ENCODE measurements at regions not wholly inside any gene's neighbourhood (a gene's known extent, or its start where the extent isn't known, plus 50 kb on each side); places are given as distances from the start of the nearest gene placed in this dataset.

- TF ChIP-seq CTCF (IDR thresholded peaks at IDR 0.05): no peak
These were observed 55.1 kb upstream of the STARD13 start for GRCh38 chr13:33340631-33341030.

DNA sequence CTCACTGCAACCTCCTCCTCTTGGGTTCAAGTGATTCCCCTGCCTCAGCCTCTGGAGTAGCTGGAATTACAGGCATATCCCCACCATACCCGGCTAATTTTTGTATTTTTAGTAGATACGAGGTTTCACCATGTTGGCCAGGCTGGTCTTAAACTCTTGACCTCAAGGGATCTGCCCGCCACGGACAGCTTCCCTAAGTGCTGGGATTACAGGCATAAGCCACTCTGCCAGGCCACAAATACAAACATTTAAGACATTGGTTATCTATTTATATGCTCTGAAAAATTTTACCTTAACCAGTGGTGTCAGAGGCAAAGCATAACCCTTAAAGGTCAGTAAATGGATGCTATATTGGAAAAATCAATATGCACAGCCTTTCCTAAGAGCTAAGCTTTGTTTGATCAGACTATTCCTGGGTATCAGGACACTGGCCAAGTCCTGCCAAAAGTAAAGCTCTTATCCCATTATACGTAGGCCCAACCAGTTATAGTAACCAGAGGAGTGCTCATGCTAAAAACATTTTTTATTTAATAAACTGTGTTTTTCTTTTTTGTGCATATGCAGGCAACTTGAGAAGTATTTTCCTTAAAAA, 56.4 kb upstream of the STARD13 start:
- TF ChIP-seq CTCF (IDR thresholded peaks at IDR 0.05): no peak

DNA sequence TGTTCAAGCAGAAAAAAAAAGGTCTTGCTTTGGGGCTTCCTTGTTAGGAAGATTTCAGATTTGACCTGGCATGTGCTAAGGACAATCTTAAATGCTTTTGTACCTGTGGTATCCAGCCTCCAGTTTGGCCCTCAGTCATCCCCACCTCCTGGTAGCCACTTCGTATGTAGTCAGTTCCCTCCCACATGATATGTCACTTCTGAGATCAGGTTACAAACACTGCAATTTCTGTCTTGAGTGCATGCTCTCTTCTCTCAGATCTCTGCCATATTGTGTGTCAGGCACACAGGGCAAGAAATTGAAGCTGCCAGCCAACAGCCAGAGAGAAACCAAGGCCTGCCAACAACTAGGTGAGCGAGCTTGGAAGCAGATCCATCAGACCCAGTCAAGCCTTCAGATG, 60.3 kb upstream of the STARD13 start:
- TF ChIP-seq CTCF (IDR thresholded peaks at IDR 0.05): no peak

DNA sequence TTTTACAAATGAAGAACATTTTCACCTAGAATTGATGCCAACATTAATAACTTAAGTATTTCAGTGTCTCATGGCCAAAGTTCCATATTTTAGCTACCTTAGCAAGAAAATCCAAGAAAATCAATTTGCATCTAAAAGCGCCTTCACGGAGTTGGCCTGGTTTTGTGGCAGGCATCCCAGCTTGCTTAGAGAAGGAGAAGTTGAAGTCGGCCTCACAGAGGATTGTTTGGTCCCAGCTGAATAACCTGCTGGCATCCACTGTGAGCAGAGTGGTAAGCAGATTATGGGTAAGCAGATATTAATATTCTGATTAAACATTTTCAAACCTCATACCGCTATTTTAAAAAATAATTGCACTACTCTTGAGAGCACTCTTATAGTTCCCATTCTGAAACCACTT, 62.3 kb upstream of the STARD13 start:
- TF ChIP-seq CTCF (IDR thresholded peaks at IDR 0.05): no peak

DNA sequence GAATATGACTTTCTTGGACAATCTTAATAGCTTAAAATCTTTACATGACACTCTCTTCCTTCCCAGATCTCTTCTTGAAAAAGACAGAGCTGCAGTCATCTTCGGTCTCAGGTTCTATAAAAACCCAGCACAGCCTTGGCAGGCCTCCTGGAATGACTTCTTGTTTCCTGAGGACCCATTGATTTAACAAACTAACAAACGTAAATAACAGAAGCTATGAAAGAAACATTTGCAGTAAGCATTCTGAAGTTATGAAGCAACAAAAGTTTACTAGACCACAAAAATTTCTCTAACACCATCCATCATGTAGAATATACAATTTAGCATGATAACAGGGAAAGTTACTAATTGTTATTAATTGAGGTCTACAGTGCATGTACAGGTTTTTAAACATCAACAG, 62.8 kb upstream of the STARD13 start:
- no peak for TF ChIP-seq CTCF (IDR thresholded peaks at IDR 0.05)

GRCh38 chr13:33349288-33349985, 63.9 kb upstream of the STARD13 start:
- no peak for TF ChIP-seq CTCF (IDR thresholded peaks at IDR 0.05)

GRCh38 chr13:33349986-33350826, 64.7 kb upstream of the STARD13 start:
- TF ChIP-seq CTCF (IDR thresholded peaks at IDR 0.05): no peak
